ENCODE measurements at regions not wholly inside any gene's neighbourhood (a gene's known extent, or its start where the extent isn't known, plus 50 kb on each side); places are given as distances from the start of the nearest gene placed in this dataset.

GRCh38 chr18:24923138-24923537 is 428.8 kb downstream of the ZNF521 start:
- Histone ChIP-seq H3K27ac (ENCODE audit: low read depth, low read length, poor library complexity, severe bottlenecking) (peak overlapping the region; percentile 95), H4K20me1 (ENCODE audit: insufficient read depth, low read length) (no peaks in the 10 kb centered on the region), H2AFZ (ENCODE audit: low read length) (peak overlapping the region; percentile 87; the same call in 1 of the 2 replicates), H3K9me3 (ENCODE audit: low read length) (no peaks in the 10 kb centered on the region), H3K79me2 (ENCODE audit: insufficient read depth, low read depth, low read length) (no peaks in the 10 kb centered on the region), H3K4me1 (ENCODE audit: insufficient read depth, low read length, poor library complexity, severe bottlenecking) (peaks cover 78% of the 10 kb centered on the region), H3K4me2 (ENCODE audit: low read length) (peak overlapping the region; percentile 82), H3K9me2 (ENCODE audit: insufficient read depth, low read length) (no peaks in the 10 kb centered on the region), H3K4me3 (ENCODE audit: low read depth, low read length, poor library complexity, severe bottlenecking) (peak overlapping the region; percentile 55), H3K36me3 (ENCODE audit: insufficient read depth, low read length) (no peaks in the 10 kb centered on the region)
- ChIA-PET CTCF (ENCODE audit: unreplicated experiment) (no interaction called here), POLR2A (interaction anchor here (1.2 kb wide), 1 partner anchor 211 kb away, joined by 3 read pairs; no protein-coding TSS in a partner anchor)
- peak; percentile 84 for DNase-seq (ENCODE audit: low spot score)
- TF ChIP-seq EZH2phosphoT487 (IDR thresholded peaks at IDR 0.05; ENCODE audit: borderline replicate concordance, low read depth, low read length): no peak
- no peak for TF ChIP-seq CTCF (conservative IDR thresholded peaks at IDR 0.05; ENCODE audit: low read length)
- intact Hi-C loops (cut with micrococcal nuclease; ENCODE audit: unreplicated experiment): loop anchor here (5.0 to 10.0 kb wide), 3 partner anchors 199 to 1252 kb away; partner anchors contain the start of gene TTC39C
- no TSS peak for BruUV-seq (replicated peaks)

GRCh38 chr18:24924066-24924716 is 427.8 kb downstream of the ZNF521 start:
- peak overlapping the region; percentile 95 for H3K27ac ChIP-seq (ENCODE audit: low read depth, low read length, poor library complexity, severe bottlenecking)
- H4K20me1 ChIP-seq (ENCODE audit: insufficient read depth, low read length): no peaks in the 10 kb centered on the region
- BruUV-seq (replicated peaks): no TSS peak
- H3K9me3 ChIP-seq (ENCODE audit: low read length): no peaks in the 10 kb centered on the region
- H3K79me2 ChIP-seq (ENCODE audit: insufficient read depth, low read depth, low read length): no peaks in the 10 kb centered on the region
- H2AFZ ChIP-seq (ENCODE audit: low read length): peak overlapping the region; percentile 68; the same call in 1 of the 2 replicates
- CTCF ChIA-PET (ENCODE audit: unreplicated experiment): no interaction called here
- DNase-seq (ENCODE audit: low spot score): no peak
- no peak for TF ChIP-seq CTCF (conservative IDR thresholded peaks at IDR 0.05; ENCODE audit: low read length)
- H3K9me2 ChIP-seq (ENCODE audit: insufficient read depth, low read length): no peaks in the 10 kb centered on the region
- POLR2A ChIA-PET: interaction anchor here (1.2 kb wide), 1 partner anchor 210 kb away, joined by 3 read pairs; no protein-coding TSS in a partner anchor
- no peak overlapping the region for H3K4me3 ChIP-seq (ENCODE audit: low read depth, low read length, poor library complexity, severe bottlenecking)
- no peaks in the 10 kb centered on the region; the same call in 1 of the 2 replicates for H3K36me3 ChIP-seq (ENCODE audit: insufficient read depth, low read length)
- H3K4me2 ChIP-seq (ENCODE audit: low read length): peak overlapping the region; percentile 82
- intact Hi-C loops (cut with micrococcal nuclease; ENCODE audit: unreplicated experiment): loop anchor here (5.0 to 10.0 kb wide), 3 partner anchors 198 to 1251 kb away; partner anchors contain the start of gene TTC39C
- peaks cover 87% of the 10 kb centered on the region for H3K4me1 ChIP-seq (ENCODE audit: insufficient read depth, low read length, poor library complexity, severe bottlenecking)

GRCh38 chr18:24926649-24927048 is 425.3 kb downstream of the ZNF521 start:
- Histone ChIP-seq H3K4me2 (ENCODE audit: low read length) (peak overlapping the region; percentile 82), H3K36me3 (ENCODE audit: insufficient read depth, low read length) (no peaks in the 10 kb centered on the region; the same call in 1 of the 2 replicates), H3K4me1 (ENCODE audit: insufficient read depth, low read length, poor library complexity, severe bottlenecking) (peaks cover 98% of the 10 kb centered on the region), H3K79me2 (ENCODE audit: insufficient read depth, low read depth, low read length) (no peaks in the 10 kb centered on the region), H3K4me3 (ENCODE audit: low read depth, low read length, poor library complexity, severe bottlenecking) (no peak overlapping the region), H3K9me3 (ENCODE audit: low read length) (no peaks in the 10 kb centered on the region), H2AFZ (ENCODE audit: low read length) (peak overlapping the region; percentile 68; the same call in 1 of the 2 replicates), H3K27ac (ENCODE audit: low read depth, low read length, poor library complexity, severe bottlenecking) (peak overlapping the region; percentile 91), H4K20me1 (ENCODE audit: insufficient read depth, low read length) (no peaks in the 10 kb centered on the region), H3K9me2 (ENCODE audit: insufficient read depth, low read length) (no peaks in the 10 kb centered on the region)
- no peak for TF ChIP-seq CTCF (conservative IDR thresholded peaks at IDR 0.05; ENCODE audit: low read length)
- no peak for TF ChIP-seq EZH2phosphoT487 (IDR thresholded peaks at IDR 0.05; ENCODE audit: borderline replicate concordance, low read depth, low read length)
- no TSS peak for BruUV-seq (replicated peaks)
- intact Hi-C loops (cut with micrococcal nuclease; ENCODE audit: unreplicated experiment): loop anchor here (5.0 to 10.0 kb wide), 3 partner anchors 434 to 1248 kb away; partner anchors contain the start of gene TTC39C
- no peak for DNase-seq (ENCODE audit: low spot score)
- POLR2A ChIA-PET: interaction anchor here (0.5 to 1.7 kb wide), 5 partner anchors 11 to 1241 kb away, joined by 3 to 4 read pairs (median 3); no protein-coding TSS in a partner anchor
- CTCF ChIA-PET (ENCODE audit: unreplicated experiment): no interaction called here

All from OCI-LY7 (cell line).